Fibroblast of skin of abdomen (primary cell): ENCODE measurements at regions not wholly inside any gene's neighbourhood (a gene's known extent, or its start where the extent isn't known, plus 50 kb on each side); places are given as distances from the start of the nearest gene placed in this dataset.
"Not testable (repeated sequence)": the region's sequence is repeated elsewhere in the genome, so short reads cannot be mapped to it uniquely, and the experiment has no call there.

Experiments used
- DNase-seq: peaks from one replicate; pipeline ENCODE4 v3.0.0-alpha.2; 2013

GRCh38 chr1:94672001-94672400 lies 130.4 kb upstream of the F3 start:
- DNase-seq = no peak

GRCh38 chr1:94670273-94670672 lies 128.7 kb upstream of the F3 start:
- DNase-seq = no peak

GRCh38 chr1:94669198-94669597 lies 127.6 kb upstream of the F3 start:
- DNase-seq = no peak

GRCh38 chr1:94668528-94668927 lies 127.0 kb upstream of the F3 start:
- no peak for DNase-seq

GRCh38 chr1:94667818-94668217 lies 126.3 kb upstream of the F3 start:
- DNase-seq = no peak

GRCh38 chr1:94666797-94667196 lies 125.2 kb upstream of the F3 start:
- DNase-seq = no peak

GRCh38 chr1:94661431-94661932 lies 119.9 kb upstream of the F3 start:
- DNase-seq = no peak

GRCh38 chr1:94660994-94661393 lies 119.4 kb upstream of the F3 start:
- no peak for DNase-seq

- no peak for DNase-seq
These were observed 118.7 kb upstream of the F3 start for GRCh38 chr1:94660258-94660657.

GRCh38 chr1:94659202-94659601 lies 117.6 kb upstream of the F3 start:
- not testable (repeated sequence) for DNase-seq

- DNase-seq = peak; percentile 54
These were observed 116.7 kb upstream of the F3 start for GRCh38 chr1:94658221-94658620.

- DNase-seq = not testable (repeated sequence)
These were observed 116.2 kb upstream of the F3 start for GRCh38 chr1:94657776-94658175.

- DNase-seq = no peak
These were observed 115.4 kb upstream of the F3 start for GRCh38 chr1:94656967-94657366.

GRCh38 chr1:94654919-94655318 lies 113.4 kb upstream of the F3 start:
- DNase-seq = no peak

GRCh38 chr1:94654459-94654858 lies 112.9 kb upstream of the F3 start:
- DNase-seq = no peak

- DNase-seq = no peak
These were observed 112.5 kb upstream of the F3 start for GRCh38 chr1:94654031-94654430.

- DNase-seq = no peak
These were observed 111.9 kb upstream of the F3 start for GRCh38 chr1:94653454-94653853.

GRCh38 chr1:94651076-94651475 lies 109.5 kb upstream of the F3 start:
- DNase-seq = no peak

- DNase-seq = no peak
These were observed 108.7 kb upstream of the F3 start for GRCh38 chr1:94650301-94650700.

- DNase-seq = peak; percentile 93
These were observed 106.9 kb upstream of the F3 start for GRCh38 chr1:94648225-94649007.

GRCh38 chr1:94646786-94647555 lies 105.4 kb upstream of the F3 start:
- DNase-seq = peak; percentile 44

- peak; percentile 95 for DNase-seq
These were observed 104.6 kb upstream of the F3 start for GRCh38 chr1:94646141-94646643.

- DNase-seq = no peak
These were observed 102.8 kb upstream of the F3 start for GRCh38 chr1:94644352-94644751.

GRCh38 chr1:94643819-94644218 lies 102.3 kb upstream of the F3 start:
- DNase-seq = no peak
